Epithelial cell of proximal tubule (primary cell): ENCODE measurements at regions not wholly inside any gene's neighbourhood (a gene's known extent, or its start where the extent isn't known, plus 50 kb on each side); places are given as distances from the start of the nearest gene placed in this dataset.

Source experiments
- DNase-seq: peaks from one replicate; pipeline ENCODE4 v3.0.0-alpha.2; 2011; ENCODE audit warnings: low read depth
- H3K4me3 ChIP-seq: 2 replicates; pipeline ENCODE4 v1.5.1; 2011; ENCODE audit warnings: low read depth, mild to moderate bottlenecking, low read length
- TF ChIP-seq, protein P1 (sequence below): conservative IDR thresholded peaks from 2 replicates; pipeline ENCODE4 v1.5.1; 2012; ENCODE audit warnings: low read depth, mild to moderate bottlenecking, low read length

DNA sequence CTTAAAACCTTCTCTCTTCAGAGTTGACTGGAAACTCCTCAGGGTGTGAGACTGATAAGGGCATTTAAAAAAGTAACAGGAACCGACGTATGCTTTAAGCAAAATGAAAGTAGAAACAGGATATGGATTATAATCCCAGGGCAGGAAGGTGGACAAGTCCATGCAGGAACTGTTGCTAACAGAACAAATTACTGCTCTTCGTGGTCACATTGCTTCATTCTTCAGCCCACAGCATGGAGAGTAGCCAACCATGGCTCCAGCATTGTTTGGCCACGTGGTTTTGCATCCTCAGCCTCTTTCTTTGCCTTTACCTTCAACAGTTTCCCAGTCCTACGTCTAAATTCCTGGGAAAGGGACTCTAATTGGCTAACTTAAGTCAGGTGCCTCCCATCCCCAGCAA is 563.1 kb upstream of the ISX start:
- no peak overlapping the region for H3K4me3 ChIP-seq
- no peak for DNase-seq
- TF ChIP-seq, protein P1, sequence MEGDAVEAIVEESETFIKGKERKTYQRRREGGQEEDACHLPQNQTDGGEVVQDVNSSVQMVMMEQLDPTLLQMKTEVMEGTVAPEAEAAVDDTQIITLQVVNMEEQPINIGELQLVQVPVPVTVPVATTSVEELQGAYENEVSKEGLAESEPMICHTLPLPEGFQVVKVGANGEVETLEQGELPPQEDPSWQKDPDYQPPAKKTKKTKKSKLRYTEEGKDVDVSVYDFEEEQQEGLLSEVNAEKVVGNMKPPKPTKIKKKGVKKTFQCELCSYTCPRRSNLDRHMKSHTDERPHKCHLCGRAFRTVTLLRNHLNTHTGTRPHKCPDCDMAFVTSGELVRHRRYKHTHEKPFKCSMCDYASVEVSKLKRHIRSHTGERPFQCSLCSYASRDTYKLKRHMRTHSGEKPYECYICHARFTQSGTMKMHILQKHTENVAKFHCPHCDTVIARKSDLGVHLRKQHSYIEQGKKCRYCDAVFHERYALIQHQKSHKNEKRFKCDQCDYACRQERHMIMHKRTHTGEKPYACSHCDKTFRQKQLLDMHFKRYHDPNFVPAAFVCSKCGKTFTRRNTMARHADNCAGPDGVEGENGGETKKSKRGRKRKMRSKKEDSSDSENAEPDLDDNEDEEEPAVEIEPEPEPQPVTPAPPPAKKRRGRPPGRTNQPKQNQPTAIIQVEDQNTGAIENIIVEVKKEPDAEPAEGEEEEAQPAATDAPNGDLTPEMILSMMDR: no peak

- TF ChIP-seq, protein P1: no peak
- H3K4me3 ChIP-seq: no peak overlapping the region
- no peak for DNase-seq
Observed at GRCh38 chr22:34508797-34509196, 557.2 kb upstream of the ISX start.

- TF ChIP-seq, protein P1: no peak
- no peak overlapping the region for H3K4me3 ChIP-seq
- DNase-seq: no peak
Observed at GRCh38 chr22:34526681-34527080, 539.3 kb upstream of the ISX start.

GRCh38 chr22:34534101-34534500 is 531.9 kb upstream of the ISX start:
- TF ChIP-seq, protein P1: no peak
- no peak for DNase-seq
- H3K4me3 ChIP-seq: no peak overlapping the region

- H3K4me3 ChIP-seq: no peak overlapping the region
- no peak for DNase-seq
- TF ChIP-seq, protein P1: no peak
Observed at GRCh38 chr22:34567367-34567766, 498.6 kb upstream of the ISX start.

DNA sequence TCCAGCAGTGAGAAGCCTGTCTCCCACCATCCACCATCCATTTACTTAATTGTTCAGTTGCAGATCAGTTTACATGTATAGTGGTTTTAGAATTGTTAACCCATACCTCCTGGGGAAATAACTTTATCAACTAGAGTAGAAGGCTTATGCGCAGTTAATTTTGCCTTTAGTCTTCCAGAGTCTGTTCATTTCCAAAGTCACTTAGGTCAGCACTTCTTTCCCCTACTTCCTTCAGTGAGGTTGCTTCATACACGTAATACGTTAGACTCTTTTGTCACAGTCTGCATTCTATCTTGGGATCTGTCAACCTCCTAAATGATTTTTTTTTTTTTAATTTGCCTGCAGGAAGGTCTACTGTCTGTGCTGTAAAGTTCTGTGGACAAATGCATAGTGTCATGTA is 495.6 kb upstream of the ISX start:
- H3K4me3 ChIP-seq: no peak overlapping the region
- TF ChIP-seq, protein P1: no peak
- no peak for DNase-seq

GRCh38 chr22:34579519-34579918 is 486.4 kb upstream of the ISX start:
- TF ChIP-seq, protein P1: no peak
- DNase-seq: no peak
- H3K4me3 ChIP-seq: no peak overlapping the region
